Skin epidermis (tissue), 12 donors: ENCODE measurements at regions not wholly inside any gene's neighbourhood (a gene's known extent, or its start where the extent isn't known, plus 50 kb on each side); places are given as distances from the start of the nearest gene placed in this dataset.

Experiments used
- H3K27ac ChIP-seq, 21 experiments: fragments of 200-600 bp; sonication (generic) in 11 of 21; one replicate each; pipeline ENCODE4 v1.5.0; 2020; ENCODE audit warnings: mild to moderate bottlenecking in 3 of 21, inconsistent platforms in 2 of 21, moderate library complexity in 2 of 21
- H3K4me3 ChIP-seq, 7 experiments: fragments of 200-600 bp; sonication (generic) in 2 of 7; one replicate each; pipeline ENCODE4 v1.5.0; 2020; ENCODE audit warnings: inconsistent platforms in 2 of 7, mild to moderate bottlenecking in 2 of 7, moderate library complexity in 1 of 7

GRCh38 chr5:112112346-112112745 lies 306.7 kb downstream of the EPB41L4A start:
- H3K4me3 ChIP-seq: no peak overlapping the region

GRCh38 chr5:112109331-112110007 lies 309.6 kb downstream of the EPB41L4A start:
- no peak overlapping the region for H3K27ac ChIP-seq
- no peak overlapping the region for H3K4me3 ChIP-seq

More at GRCh38 chr5:112112346-112112745, 306.7 kb downstream of the EPB41L4A start:
- H3K27ac ChIP-seq: no peak overlapping the region

GRCh38 chr5:112106878-112107277 lies 312.2 kb downstream of the EPB41L4A start:
- Histone ChIP-seq H3K27ac (no peak overlapping the region), H3K4me3 (no peak overlapping the region)

- Histone ChIP-seq H3K4me3 (no peak overlapping the region), H3K27ac (no peak overlapping the region)
Observed at GRCh38 chr5:112097768-112098167, 321.3 kb downstream of the EPB41L4A start.

- H3K27ac ChIP-seq: no peak overlapping the region
- no peak overlapping the region for H3K4me3 ChIP-seq
Observed at GRCh38 chr5:112087222-112087621, 330.2 kb upstream of the NREP start.

GRCh38 chr5:112086740-112087139 lies 329.7 kb upstream of the NREP start:
- H3K27ac ChIP-seq: no peak overlapping the region
- H3K4me3 ChIP-seq: no peak overlapping the region

- Histone ChIP-seq H3K4me3 (no peak overlapping the region), H3K27ac (no peak overlapping the region)
Observed at GRCh38 chr5:112084149-112084548, 327.2 kb upstream of the NREP start.

GRCh38 chr5:112083623-112084022 lies 326.6 kb upstream of the NREP start:
- no peak overlapping the region for H3K4me3 ChIP-seq
- no peak overlapping the region for H3K27ac ChIP-seq

GRCh38 chr5:112077180-112077579 lies 320.2 kb upstream of the NREP start:
- Histone ChIP-seq H3K27ac (no peak overlapping the region), H3K4me3 (no peak overlapping the region)

GRCh38 chr5:112070022-112070421 lies 313.0 kb upstream of the NREP start:
- H3K27ac ChIP-seq: no peak overlapping the region
- no peak overlapping the region for H3K4me3 ChIP-seq

GRCh38 chr5:112069329-112069728 lies 312.3 kb upstream of the NREP start:
- H3K4me3 ChIP-seq: no peak overlapping the region

GRCh38 chr5:112068593-112068992 lies 311.6 kb upstream of the NREP start:
- H3K27ac ChIP-seq: no peak overlapping the region

More at GRCh38 chr5:112069329-112069728, 312.3 kb upstream of the NREP start:
- no peak overlapping the region for H3K27ac ChIP-seq

GRCh38 chr5:112065781-112066180 lies 308.8 kb upstream of the NREP start:
- Histone ChIP-seq H3K4me3 (no peak overlapping the region), H3K27ac (no peak overlapping the region)

More at GRCh38 chr5:112068593-112068992, 311.6 kb upstream of the NREP start:
- H3K4me3 ChIP-seq: no peak overlapping the region

- no peak overlapping the region for H3K27ac ChIP-seq
- no peak overlapping the region for H3K4me3 ChIP-seq
Observed at GRCh38 chr5:112064956-112065355, 308.0 kb upstream of the NREP start.

GRCh38 chr5:112064271-112064701 lies 307.3 kb upstream of the NREP start:
- Histone ChIP-seq H3K4me3 (no peak overlapping the region), H3K27ac (no peak overlapping the region)

GRCh38 chr5:112063856-112064255 lies 306.9 kb upstream of the NREP start:
- Histone ChIP-seq H3K4me3 (no peak overlapping the region), H3K27ac (no peak overlapping the region)

- H3K27ac ChIP-seq: no peak overlapping the region
- no peak overlapping the region for H3K4me3 ChIP-seq
Observed at GRCh38 chr5:112063191-112063590, 306.2 kb upstream of the NREP start.

GRCh38 chr5:112062181-112062580 lies 305.2 kb upstream of the NREP start:
- Histone ChIP-seq H3K4me3 (no peak overlapping the region), H3K27ac (no peak overlapping the region)

- no peak overlapping the region for H3K27ac ChIP-seq
Observed at GRCh38 chr5:112061666-112062065, 304.7 kb upstream of the NREP start.

GRCh38 chr5:112059579-112060135 lies 302.7 kb upstream of the NREP start:
- no peak overlapping the region for H3K27ac ChIP-seq
- H3K4me3 ChIP-seq: no peak overlapping the region

More at GRCh38 chr5:112061666-112062065, 304.7 kb upstream of the NREP start:
- no peak overlapping the region for H3K4me3 ChIP-seq

GRCh38 chr5:112049738-112050137 lies 292.7 kb upstream of the NREP start:
- Histone ChIP-seq H3K4me3 (no peak overlapping the region), H3K27ac (no peak overlapping the region)

GRCh38 chr5:112036206-112036605 lies 279.2 kb upstream of the NREP start:
- no peak overlapping the region for H3K27ac ChIP-seq

More at GRCh38 chr5:112036206-112036605, 279.2 kb upstream of the NREP start:
- no peak overlapping the region for H3K4me3 ChIP-seq
